ENCODE measurements at regions not wholly inside any gene's neighbourhood (a gene's known extent, or its start where the extent isn't known, plus 50 kb on each side); places are given as distances from the start of the nearest gene placed in this dataset.

DNA sequence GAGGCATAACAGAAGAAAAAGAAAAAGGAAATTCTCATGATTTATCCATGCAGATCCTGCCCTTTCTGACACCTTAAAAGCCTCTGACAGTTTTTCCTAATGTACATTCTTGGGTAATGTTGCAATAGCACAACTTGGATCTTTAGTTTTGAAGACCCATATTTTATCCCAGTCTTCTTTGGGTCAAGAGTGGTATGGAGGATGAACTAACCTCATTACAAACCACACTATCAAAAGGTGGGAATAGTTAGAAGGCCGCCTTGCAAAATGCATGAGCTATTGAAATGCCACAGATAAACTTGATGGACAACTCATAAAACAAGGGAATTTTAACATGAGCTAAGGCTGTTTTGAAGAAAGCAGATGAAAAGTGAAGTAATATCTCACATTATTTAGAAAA, 1479.8 kb upstream of the ACVR2A start:
- no peaks in the 10 kb centered on the region for H3K4me1 ChIP-seq
- H3K27ac ChIP-seq: no peak overlapping the region
- H3K9me3 ChIP-seq (replicated peaks in 1 of 11): no peaks in the 10 kb centered on the region
- H4K20me1 ChIP-seq: no peaks in the 10 kb centered on the region
- no peak overlapping the region for H3K4me3 ChIP-seq
- no peak for TF ChIP-seq Cebpa-rat (IDR thresholded peaks at IDR 0.05)
- no peaks in the 10 kb centered on the region for H3K36me3 ChIP-seq
- H3K4me2 ChIP-seq: no peak overlapping the region
- no peak overlapping the region for H3K9ac ChIP-seq
- no peaks in the 10 kb centered on the region for H3K27me3 ChIP-seq

DNA sequence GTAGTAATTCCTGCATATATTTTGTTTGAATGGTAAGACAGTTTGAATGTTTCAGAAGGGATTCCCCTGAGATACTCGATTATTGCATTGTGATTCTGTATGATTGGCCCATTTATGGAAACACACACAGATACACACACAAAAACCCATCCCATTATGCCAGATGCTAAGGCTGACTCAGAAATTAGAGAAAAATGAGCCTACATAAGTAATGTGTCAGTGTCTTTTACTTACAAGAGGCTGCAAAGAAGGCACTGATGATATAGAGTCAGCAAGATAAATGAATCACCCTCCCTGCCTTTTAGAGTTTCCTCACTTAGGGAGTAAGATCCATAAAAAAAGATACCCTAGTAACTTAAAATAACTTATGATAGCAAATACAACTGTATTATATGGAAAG, 1481.1 kb upstream of the ACVR2A start:
- H3K36me3 ChIP-seq: no peaks in the 10 kb centered on the region
- H4K20me1 ChIP-seq: no peaks in the 10 kb centered on the region
- no peaks in the 10 kb centered on the region for H3K27me3 ChIP-seq
- no peaks in the 10 kb centered on the region for H3K9me3 ChIP-seq (replicated peaks in 1 of 11)
- no peak overlapping the region for H3K4me3 ChIP-seq
- H3K9ac ChIP-seq: no peak overlapping the region
- H3K4me1 ChIP-seq: no peaks in the 10 kb centered on the region
- H3K27ac ChIP-seq: no peak overlapping the region
- TF ChIP-seq Cebpa-rat (IDR thresholded peaks at IDR 0.05): no peak
- no peak overlapping the region for H3K4me2 ChIP-seq

- Histone ChIP-seq H3K27ac (no peak overlapping the region), H3K27me3 (no peaks in the 10 kb centered on the region), H3K4me3 (no peak overlapping the region), H3K4me1 (peaks cover 0 to 11% (median 0%) of the 10 kb centered on the region in 10 experiments; a peak in 4 of 20 replicates), H3K36me3 (no peaks in the 10 kb centered on the region), H4K20me1 (no peaks in the 10 kb centered on the region), H3K4me2 (peak overlapping the region in 1 of 11 experiments; percentile 36; a peak in 2 of 22 replicates), H3K9me3 (replicated peaks in 1 of 11) (no peaks in the 10 kb centered on the region), H3K9ac (no peak overlapping the region)
- no peak for TF ChIP-seq Cebpa-rat (IDR thresholded peaks at IDR 0.05)
Measured at GRCh38 chr2:146351689-146352088, 1493.1 kb upstream of the ACVR2A start.

DNA sequence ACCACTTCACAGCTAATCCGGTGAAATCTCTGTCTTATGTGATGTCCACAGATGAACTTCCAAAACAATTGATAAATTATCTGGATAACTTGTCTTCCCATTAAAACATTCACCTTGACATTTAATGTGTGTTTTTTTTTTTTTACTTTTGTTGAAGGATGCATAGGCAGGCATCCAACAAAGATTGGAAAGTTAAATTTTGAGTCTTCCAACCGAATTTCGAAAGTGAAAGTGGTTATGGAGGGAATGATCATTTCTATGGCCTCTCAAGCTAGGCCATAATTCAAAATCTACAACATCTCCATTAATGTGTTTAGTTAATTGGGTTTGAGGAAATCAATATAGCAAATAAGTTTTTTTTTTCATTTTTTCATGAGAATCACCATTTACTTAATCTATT, 1495.5 kb upstream of the ACVR2A start:
- Histone ChIP-seq H3K4me1 (peaks cover 0 to 11% (median 0%) of the 10 kb centered on the region in 10 experiments; a peak in 4 of 20 replicates), H3K27me3 (no peaks in the 10 kb centered on the region), H3K27ac (no peak overlapping the region), H3K9me3 (replicated peaks in 1 of 11) (no peaks in the 10 kb centered on the region), H3K4me3 (no peak overlapping the region), H4K20me1 (no peaks in the 10 kb centered on the region), H3K36me3 (no peaks in the 10 kb centered on the region), H3K9ac (no peak overlapping the region), H3K4me2 (no peak overlapping the region)
- TF ChIP-seq Cebpa-rat (IDR thresholded peaks at IDR 0.05): no peak

- no peak for TF ChIP-seq Cebpa-rat (IDR thresholded peaks at IDR 0.05)
- no peaks in the 10 kb centered on the region for H3K27me3 ChIP-seq
Measured at GRCh38 chr2:146324951-146325350, 1519.9 kb upstream of the ACVR2A start.

GRCh38 chr2:146323564-146323963, 1521.3 kb upstream of the ACVR2A start:
- Histone ChIP-seq H3K4me1 (peaks cover 5 to 17% (median 11%) of the 10 kb centered on the region in 10 experiments; a peak in 15 of 20 replicates), H3K27me3 (no peaks in the 10 kb centered on the region), H4K20me1 (no peaks in the 10 kb centered on the region), H3K9me3 (replicated peaks in 1 of 11) (no peaks in the 10 kb centered on the region), H3K27ac (no peak overlapping the region), H3K36me3 (no peaks in the 10 kb centered on the region), H3K4me3 (no peak overlapping the region), H3K4me2 (no peak overlapping the region), H3K9ac (no peak overlapping the region)
- TF ChIP-seq Cebpa-rat (IDR thresholded peaks at IDR 0.05): no peak

More at GRCh38 chr2:146324951-146325350, 1519.9 kb upstream of the ACVR2A start:
- Histone ChIP-seq H3K4me3 (no peak overlapping the region), H3K9ac (no peak overlapping the region), H3K4me2 (no peak overlapping the region), H3K4me1 (peaks cover 5 to 17% (median 11%) of the 10 kb centered on the region in 10 experiments; a peak in 15 of 20 replicates), H3K36me3 (no peaks in the 10 kb centered on the region), H3K27ac (no peak overlapping the region), H3K9me3 (replicated peaks in 1 of 11) (no peaks in the 10 kb centered on the region), H4K20me1 (no peaks in the 10 kb centered on the region)

DNA sequence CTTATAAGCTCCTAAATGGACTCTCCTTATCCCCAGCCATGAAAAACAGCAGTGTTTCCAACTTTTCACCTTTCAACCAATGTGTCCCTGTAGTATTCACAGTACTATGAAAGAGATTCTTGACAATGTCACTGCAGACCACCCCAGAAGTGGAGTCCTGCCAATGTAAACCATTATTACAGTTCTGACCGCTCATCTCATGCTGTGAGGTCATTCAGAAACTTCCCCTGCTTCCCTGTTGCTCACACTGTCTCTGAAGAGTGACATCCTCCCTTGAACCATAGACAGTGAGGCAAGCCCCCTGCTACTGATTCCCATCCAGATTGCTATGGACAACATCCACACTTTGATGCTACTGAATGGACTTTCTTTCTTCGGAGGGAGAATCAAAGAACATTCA, 1523.7 kb upstream of the ACVR2A start:
- Histone ChIP-seq H3K36me3 (no peaks in the 10 kb centered on the region), H3K27ac (no peak overlapping the region), H3K4me3 (no peak overlapping the region), H3K9me3 (replicated peaks in 1 of 11) (no peaks in the 10 kb centered on the region), H4K20me1 (no peaks in the 10 kb centered on the region), H3K4me2 (peak overlapping the region in 10 of 11 experiments; percentile 2 to 48 (median 38); a peak in 12 of 22 replicates), H3K4me1 (peaks cover 6 to 14% (median 8%) of the 10 kb centered on the region in 10 experiments; a peak in 15 of 20 replicates), H3K9ac (no peak overlapping the region), H3K27me3 (no peaks in the 10 kb centered on the region)
- no peak for TF ChIP-seq Cebpa-rat (IDR thresholded peaks at IDR 0.05)

- Histone ChIP-seq H3K9ac (no peak overlapping the region), H3K4me3 (no peak overlapping the region), H3K4me1 (peaks cover 8 to 28% (median 16%) of the 10 kb centered on the region in 10 experiments), H4K20me1 (no peaks in the 10 kb centered on the region), H3K4me2 (no peak overlapping the region), H3K27me3 (no peaks in the 10 kb centered on the region), H3K27ac (no peak overlapping the region), H3K9me3 (replicated peaks in 1 of 11) (no peaks in the 10 kb centered on the region), H3K36me3 (no peaks in the 10 kb centered on the region)
- TF ChIP-seq Cebpa-rat (IDR thresholded peaks at IDR 0.05): no peak
Measured at GRCh38 chr2:146317959-146318358, 1526.9 kb upstream of the ACVR2A start.

GRCh38 chr2:146312899-146313298, 1531.9 kb upstream of the ACVR2A start:
- H4K20me1 ChIP-seq: no peaks in the 10 kb centered on the region
- no peak for TF ChIP-seq Cebpa-rat (IDR thresholded peaks at IDR 0.05)
- H3K9ac ChIP-seq: peak overlapping the region in 6 of 11 experiments; percentile 3 to 42 (median 36); a peak in 6 of 22 replicates
- H3K4me2 ChIP-seq: peak overlapping the region; percentile 44 to 80 (median 69); a peak in 21 of 22 replicates
- peaks cover 11 to 36% (median 22%) of the 10 kb centered on the region in 10 experiments for H3K4me1 ChIP-seq
- peaks cover 0 to 6% (median under 1%) of the 10 kb centered on the region in 11 experiments; a peak in 4 of 22 replicates for H3K9me3 ChIP-seq (replicated peaks in 1 of 11)
- H3K27me3 ChIP-seq: no peaks in the 10 kb centered on the region
- no peak overlapping the region for H3K4me3 ChIP-seq
- peak overlapping the region; percentile 3 to 67 (median 49); a peak in 18 of 22 replicates for H3K27ac ChIP-seq
- no peaks in the 10 kb centered on the region for H3K36me3 ChIP-seq

DNA sequence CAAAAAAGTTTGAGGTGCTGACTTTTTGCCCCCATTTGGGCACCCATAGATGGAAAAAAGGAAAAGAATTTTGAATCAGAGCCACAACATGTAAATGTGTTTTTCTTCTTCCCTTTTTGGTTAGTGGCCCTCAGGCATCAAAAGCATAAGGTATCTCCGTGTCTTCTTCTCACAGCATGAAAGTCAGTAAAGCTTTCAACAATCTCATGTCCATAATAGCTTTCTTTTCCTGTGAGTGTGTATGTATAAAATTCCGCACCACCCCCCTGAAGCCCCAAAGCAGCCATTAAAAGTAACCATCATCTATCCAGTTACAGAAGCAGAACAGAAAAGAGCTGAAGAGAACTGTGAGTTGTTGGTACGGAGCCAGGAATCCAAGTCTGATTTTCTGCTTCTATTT, 1539.7 kb upstream of the ACVR2A start:
- H3K4me3 ChIP-seq: no peak overlapping the region
- H3K27ac ChIP-seq: no peak overlapping the region
- H3K9ac ChIP-seq: no peak overlapping the region
- no peak overlapping the region for H3K4me2 ChIP-seq
- H3K36me3 ChIP-seq: no peaks in the 10 kb centered on the region
- H3K9me3 ChIP-seq (replicated peaks in 1 of 11): peaks cover under 1 to 42% (median 14%) of the 10 kb centered on the region in 11 experiments; a peak in 19 of 22 replicates
- H4K20me1 ChIP-seq: no peaks in the 10 kb centered on the region
- H3K4me1 ChIP-seq: no peaks in the 10 kb centered on the region
- TF ChIP-seq Cebpa-rat (IDR thresholded peaks at IDR 0.05): no peak
- no peaks in the 10 kb centered on the region for H3K27me3 ChIP-seq
